Esophagus (tissue), 2 donors: ENCODE measurements at regions not wholly inside any gene's neighbourhood (a gene's known extent, or its start where the extent isn't known, plus 50 kb on each side); places are given as distances from the start of the nearest gene placed in this dataset.

Experiments
- H3K27ac ChIP-seq, 2 donors: one replicate each; pipeline ENCODE4 v1.5.1; 2013; ENCODE audit warnings: low read depth in 2 of 2, mild to moderate bottlenecking in 2 of 2, inconsistent platforms in 1 of 2, low read length in 1 of 2, moderate library complexity in 1 of 2
- H3K27me3 ChIP-seq, 2 donors: one replicate each; pipeline ENCODE4 v1.6.1; 2013; ENCODE audit warnings: low read length in 2 of 2, control low read depth in 1 of 2, mild to moderate bottlenecking in 1 of 2; ENCODE audit not compliant: insufficient read depth in 2 of 2, control insufficient read depth in 1 of 2
- H3K36me3 ChIP-seq, 2 donors: one replicate each; pipeline ENCODE4 v1.6.1; 2013; ENCODE audit warnings: low read length in 1 of 2; ENCODE audit not compliant: control insufficient read depth in 2 of 2, insufficient read depth in 2 of 2
- H3K4me1 ChIP-seq, 2 donors: one replicate each; pipeline ENCODE4 v1.6.1; 2013; ENCODE audit warnings: low read length in 1 of 2; ENCODE audit not compliant: control insufficient read depth in 2 of 2, insufficient read depth in 2 of 2
- H3K4me3 ChIP-seq, 2 donors: one replicate each; pipeline ENCODE4 v1.5.1; 2013; ENCODE audit warnings: low read length in 2 of 2, mild to moderate bottlenecking in 2 of 2, low read depth in 1 of 2, moderate library complexity in 1 of 2
- H3K9me3 ChIP-seq, 2 donors: one replicate each; pipeline ENCODE4 v1.6.1; 2013; ENCODE audit warnings: mild to moderate bottlenecking in 2 of 2, low read depth in 1 of 2, low read length in 1 of 2, moderate library complexity in 1 of 2; ENCODE audit not compliant: control insufficient read depth in 2 of 2, insufficient read depth in 1 of 2
- WGBS, 2 donors: extraction: QIAGEN DNeasy Blood & Tissue Kit; methylation state at CpG; one replicate each; pipeline ENCODE4 v1.1.7; 2013; 5-methylcytosine and 5-hydroxymethylcytosine counted together
- donor health status: healthy with polysubstance abuse.
- donor health status: Bipolar disorder and iron deficiency.

GRCh38 chr15:37824717-37825382 is 109.6 kb upstream of the TMCO5A start:
- Histone ChIP-seq H3K36me3 (no peaks in the 10 kb centered on the region), H3K4me1 (peaks cover 0 to 3% of the 10 kb centered on the region in 2 donors), H3K9me3 (peaks cover 0 to 5% of the 10 kb centered on the region in 2 donors), H3K4me3 (no peak overlapping the region), H3K27me3 (no peaks in the 10 kb centered on the region), H3K27ac (peak overlapping the region in 1 of 2 donors; percentile 55)
- 52 to 56% methylated on average over 6 of the region's 6 CpGs for WGBS, 2 donors

GRCh38 chr15:37837276-37837675 is 97.2 kb upstream of the TMCO5A start:
- Histone ChIP-seq H3K4me1 (no peaks in the 10 kb centered on the region), H3K27me3 (no peaks in the 10 kb centered on the region), H3K9me3 (no peaks in the 10 kb centered on the region), H3K36me3 (no peaks in the 10 kb centered on the region), H3K4me3 (no peak overlapping the region), H3K27ac (no peak overlapping the region)
- 18 to 32% methylated on average over 3 of the region's 3 CpGs for WGBS, 2 donors

- 82 to 84% methylated on average over 3 of the region's 3 CpGs for WGBS, 2 donors
- no peak overlapping the region for H3K27ac ChIP-seq
- no peaks in the 10 kb centered on the region for H3K36me3 ChIP-seq
- H3K27me3 ChIP-seq, result no peaks in the 10 kb centered on the region
- H3K9me3 ChIP-seq, result no peaks in the 10 kb centered on the region
- no peaks in the 10 kb centered on the region for H3K4me1 ChIP-seq
- no peak overlapping the region for H3K4me3 ChIP-seq
These were observed 86.7 kb upstream of the TMCO5A start for GRCh38 chr15:37847776-37848175.

GRCh38 chr15:37856109-37856508 is 78.3 kb upstream of the TMCO5A start:
- H3K27ac ChIP-seq, result no peak overlapping the region
- no peaks in the 10 kb centered on the region for H3K9me3 ChIP-seq

GRCh38 chr15:37860896-37861295 is 73.5 kb upstream of the TMCO5A start:
- WGBS, 2 donors, result 80 to 90% methylated on average over 2 of the region's 2 CpGs

More at GRCh38 chr15:37856109-37856508, 78.3 kb upstream of the TMCO5A start:
- no peaks in the 10 kb centered on the region for H3K4me1 ChIP-seq
- H3K4me3 ChIP-seq, result no peak overlapping the region
- no peaks in the 10 kb centered on the region for H3K27me3 ChIP-seq
- WGBS, 2 donors, result 81 to 86% methylated on average over 5 of the region's 5 CpGs
- H3K36me3 ChIP-seq, result no peaks in the 10 kb centered on the region

GRCh38 chr15:37865687-37866086 is 68.8 kb upstream of the TMCO5A start:
- Histone ChIP-seq H3K4me1 (no peaks in the 10 kb centered on the region), H3K27me3 (no peaks in the 10 kb centered on the region), H3K4me3 (no peak overlapping the region), H3K27ac (no peak overlapping the region), H3K36me3 (no peaks in the 10 kb centered on the region), H3K9me3 (no peaks in the 10 kb centered on the region)
- 87 to 89% methylated on average over 1 of the region's 1 CpG for WGBS, 2 donors

More at GRCh38 chr15:37860896-37861295, 73.5 kb upstream of the TMCO5A start:
- Histone ChIP-seq H3K4me3 (no peak overlapping the region), H3K4me1 (no peaks in the 10 kb centered on the region), H3K27ac (no peak overlapping the region), H3K9me3 (no peaks in the 10 kb centered on the region), H3K27me3 (no peaks in the 10 kb centered on the region), H3K36me3 (no peaks in the 10 kb centered on the region)

GRCh38 chr15:37870711-37871110 is 63.7 kb upstream of the TMCO5A start:
- Histone ChIP-seq H3K9me3 (no peaks in the 10 kb centered on the region), H3K36me3 (no peaks in the 10 kb centered on the region), H3K4me1 (no peaks in the 10 kb centered on the region), H3K4me3 (no peak overlapping the region), H3K27ac (no peak overlapping the region), H3K27me3 (no peaks in the 10 kb centered on the region)

- no peak overlapping the region for H3K27ac ChIP-seq
- no peaks in the 10 kb centered on the region for H3K27me3 ChIP-seq
- no peaks in the 10 kb centered on the region for H3K4me1 ChIP-seq
- 27 to 35% methylated on average over 9 of the region's 9 CpGs for WGBS, 2 donors
- no peaks in the 10 kb centered on the region for H3K36me3 ChIP-seq
- no peaks in the 10 kb centered on the region for H3K9me3 ChIP-seq
- H3K4me3 ChIP-seq, result no peak overlapping the region
These were observed 61.8 kb upstream of the TMCO5A start for GRCh38 chr15:37872661-37873060.

GRCh38 chr15:37873336-37873735 is 61.1 kb upstream of the TMCO5A start:
- no peaks in the 10 kb centered on the region for H3K36me3 ChIP-seq
- 68 to 74% methylated on average over 3 of the region's 3 CpGs for WGBS, 2 donors
- no peaks in the 10 kb centered on the region for H3K27me3 ChIP-seq
- H3K4me1 ChIP-seq, result no peaks in the 10 kb centered on the region
- no peak overlapping the region for H3K4me3 ChIP-seq
- H3K27ac ChIP-seq, result no peak overlapping the region
- no peaks in the 10 kb centered on the region for H3K9me3 ChIP-seq

GRCh38 chr15:37876900-37877299 is 57.5 kb upstream of the TMCO5A start:
- no peaks in the 10 kb centered on the region for H3K36me3 ChIP-seq
- H3K4me3 ChIP-seq, result no peak overlapping the region
- 80 to 81% methylated on average over 3 of the region's 3 CpGs for WGBS, 2 donors
- no peak overlapping the region for H3K27ac ChIP-seq
- H3K9me3 ChIP-seq, result no peaks in the 10 kb centered on the region
- H3K4me1 ChIP-seq, result no peaks in the 10 kb centered on the region
- H3K27me3 ChIP-seq, result no peaks in the 10 kb centered on the region
